Tibial artery (tissue), 4 donors: ENCODE measurements at regions not wholly inside any gene's neighbourhood (a gene's known extent, or its start where the extent isn't known, plus 50 kb on each side); places are given as distances from the start of the nearest gene placed in this dataset.

Experiments
- DNase-seq, 2 donors: peaks; one replicate each; pipeline ENCODE4 v3.0.0-alpha.2; 2019
- H3K27ac ChIP-seq, 2 donors: fragments of 200-600 bp; sonication (generic) in 1 of 2; 1 replicate in 1 of 2; 2 replicates in 1 of 2; pipeline ENCODE4 v1.5.1; 2018 to 2019; ENCODE audit warnings: mild to moderate bottlenecking in 1 of 2
- H3K27me3 ChIP-seq, 2 donors: fragments of 200-600 bp; sonication (generic) in 1 of 2; one replicate each; pipeline versions ENCODE4 v1.5.1 to v1.6.0; 2016 to 2019
- H3K36me3 ChIP-seq, 3 donors: fragments of 200-600 bp; sonication (generic) in 2 of 3; one replicate each; pipeline ENCODE4 v1.5.1; 2016 to 2019; ENCODE audit warnings: mild to moderate bottlenecking in 2 of 3
- H3K4me1 ChIP-seq, 4 donors: fragments of 200-600 bp; sonication (generic) in 2 of 4; 1 replicate in 3 of 4; 2 replicates in 1 of 4; pipeline ENCODE4 v1.5.1; 2016 to 2019
- H3K4me3 ChIP-seq, 2 donors: fragments of 200-600 bp; sonication (generic) in 1 of 2; 1 replicate in 1 of 2; 2 replicates in 1 of 2; pipeline ENCODE4 v1.5.1; 2018 to 2019; ENCODE audit warnings: mild to moderate bottlenecking in 2 of 2
- H3K9me3 ChIP-seq, 3 donors: fragments of 200-600 bp; sonication (generic) in 1 of 3; one replicate each; pipeline ENCODE4 v1.5.1; 2016 to 2019
- intact Hi-C: fragments of 100-400 bp; cut with DNase I; formaldehyde crosslinking; loops from one replicate; pipeline ENCODE4 v1.15.0; 2023; ENCODE audit warnings: low total_unique reads
- TF ChIP-seq, protein P1 (sequence below), 2 experiments: fragments of 200-600 bp in 1 of 2; fragments of 450-650 bp in 1 of 2; IDR thresholded peaks; one replicate each; pipeline ENCODE4 v1.5.1; 2017 to 2019; ENCODE audit warnings: antibody characterized with exemption in 2 of 2, mild to moderate bottlenecking in 1 of 2, moderate library complexity in 1 of 2

DNA sequence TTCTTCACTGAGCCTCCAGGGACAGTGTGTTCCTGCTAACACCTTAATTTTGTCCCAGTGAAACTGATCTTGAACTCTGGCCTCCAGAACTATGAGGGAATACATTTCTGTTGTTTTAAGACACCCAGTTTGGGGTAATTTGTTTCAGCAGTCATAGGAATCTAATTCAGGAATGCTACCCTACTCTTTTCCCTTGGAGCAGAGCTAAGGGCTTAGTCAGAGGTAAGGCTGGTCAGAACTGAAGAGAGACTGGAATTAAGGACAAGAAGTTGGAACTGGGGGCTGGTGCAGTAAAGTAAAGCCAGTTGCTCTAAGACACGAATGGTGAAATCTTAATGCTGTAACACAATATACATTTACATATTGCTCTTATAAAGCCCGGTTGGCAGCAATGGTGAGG lies 809.7 kb downstream of the MAFB start:
- Histone ChIP-seq H3K27ac (no peak overlapping the region), H3K4me3 (no peak overlapping the region), H3K9me3 (no peaks in the 10 kb centered on the region), H3K36me3 (no peaks in the 10 kb centered on the region), H3K27me3 (peaks cover 0 to 6% of the 10 kb centered on the region in 2 donors), H3K4me1 (no peaks in the 10 kb centered on the region)
- TF ChIP-seq, protein P1, sequence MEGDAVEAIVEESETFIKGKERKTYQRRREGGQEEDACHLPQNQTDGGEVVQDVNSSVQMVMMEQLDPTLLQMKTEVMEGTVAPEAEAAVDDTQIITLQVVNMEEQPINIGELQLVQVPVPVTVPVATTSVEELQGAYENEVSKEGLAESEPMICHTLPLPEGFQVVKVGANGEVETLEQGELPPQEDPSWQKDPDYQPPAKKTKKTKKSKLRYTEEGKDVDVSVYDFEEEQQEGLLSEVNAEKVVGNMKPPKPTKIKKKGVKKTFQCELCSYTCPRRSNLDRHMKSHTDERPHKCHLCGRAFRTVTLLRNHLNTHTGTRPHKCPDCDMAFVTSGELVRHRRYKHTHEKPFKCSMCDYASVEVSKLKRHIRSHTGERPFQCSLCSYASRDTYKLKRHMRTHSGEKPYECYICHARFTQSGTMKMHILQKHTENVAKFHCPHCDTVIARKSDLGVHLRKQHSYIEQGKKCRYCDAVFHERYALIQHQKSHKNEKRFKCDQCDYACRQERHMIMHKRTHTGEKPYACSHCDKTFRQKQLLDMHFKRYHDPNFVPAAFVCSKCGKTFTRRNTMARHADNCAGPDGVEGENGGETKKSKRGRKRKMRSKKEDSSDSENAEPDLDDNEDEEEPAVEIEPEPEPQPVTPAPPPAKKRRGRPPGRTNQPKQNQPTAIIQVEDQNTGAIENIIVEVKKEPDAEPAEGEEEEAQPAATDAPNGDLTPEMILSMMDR (IDR thresholded peaks at IDR 0.05): no peak
- intact Hi-C loops: no loop called here
- DNase-seq: no peak

DNA sequence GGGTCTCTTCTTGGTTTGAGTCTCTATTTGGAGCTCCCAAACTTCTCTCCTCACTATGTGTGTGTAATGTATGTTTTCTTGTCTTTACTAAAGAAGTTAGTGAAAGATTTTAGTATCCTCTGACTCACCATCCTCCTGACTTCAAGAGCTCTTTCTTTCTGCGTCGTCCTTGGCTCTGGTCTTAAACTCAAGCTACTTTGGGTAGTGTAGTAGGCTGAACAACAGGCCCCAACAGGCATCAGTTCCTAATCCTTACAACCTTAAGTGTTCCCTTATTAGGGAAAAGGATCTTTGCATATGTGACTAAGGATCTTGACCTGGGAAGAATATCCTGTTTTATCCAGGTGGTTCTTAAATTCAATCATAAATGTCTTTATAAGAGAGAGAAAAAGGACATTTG lies 810.2 kb downstream of the MAFB start:
- H3K27me3 ChIP-seq: peaks cover 0 to 6% of the 10 kb centered on the region in 2 donors
- no peak for DNase-seq
- no peaks in the 10 kb centered on the region for H3K36me3 ChIP-seq
- H3K4me1 ChIP-seq: no peaks in the 10 kb centered on the region
- H3K9me3 ChIP-seq: no peaks in the 10 kb centered on the region
- H3K4me3 ChIP-seq: no peak overlapping the region
- intact Hi-C loops: no loop called here
- TF ChIP-seq, protein P1 (IDR thresholded peaks at IDR 0.05): no peak
- no peak overlapping the region for H3K27ac ChIP-seq

GRCh38 chr20:39878320-39878719 lies 810.7 kb downstream of the MAFB start:
- no peaks in the 10 kb centered on the region for H3K36me3 ChIP-seq
- TF ChIP-seq, protein P1 (IDR thresholded peaks at IDR 0.05): no peak
- no peaks in the 10 kb centered on the region for H3K9me3 ChIP-seq
- no peak overlapping the region for H3K4me3 ChIP-seq
- intact Hi-C loops: no loop called here
- peaks cover 0 to 6% of the 10 kb centered on the region in 2 donors for H3K27me3 ChIP-seq
- no peak for DNase-seq
- no peak overlapping the region for H3K27ac ChIP-seq
- no peaks in the 10 kb centered on the region for H3K4me1 ChIP-seq

- TF ChIP-seq, protein P1 (IDR thresholded peaks at IDR 0.05): no peak
- H3K27me3 ChIP-seq: peaks cover 0 to 6% of the 10 kb centered on the region in 2 donors
- H3K4me3 ChIP-seq: no peak overlapping the region
- no peaks in the 10 kb centered on the region for H3K4me1 ChIP-seq
- DNase-seq: no peak
- H3K27ac ChIP-seq: no peak overlapping the region
- no peaks in the 10 kb centered on the region for H3K9me3 ChIP-seq
- H3K36me3 ChIP-seq: no peaks in the 10 kb centered on the region
- intact Hi-C loops: no loop called here
Observed at GRCh38 chr20:39877788-39878187, 811.2 kb downstream of the MAFB start.

GRCh38 chr20:39876976-39877635 lies 811.9 kb downstream of the MAFB start:
- H3K9me3 ChIP-seq: no peaks in the 10 kb centered on the region
- TF ChIP-seq, protein P1 (IDR thresholded peaks at IDR 0.05): no peak
- no peak overlapping the region for H3K4me3 ChIP-seq
- H3K27me3 ChIP-seq: peaks cover 0 to 6% of the 10 kb centered on the region in 2 donors
- DNase-seq: no peak
- H3K4me1 ChIP-seq: no peaks in the 10 kb centered on the region
- H3K27ac ChIP-seq: no peak overlapping the region
- H3K36me3 ChIP-seq: no peaks in the 10 kb centered on the region
- intact Hi-C loops: no loop called here
